Erythroblast (primary cell): ENCODE measurements at regions not wholly inside any gene's neighbourhood (a gene's known extent, or its start where the extent isn't known, plus 50 kb on each side); places are given as distances from the start of the nearest gene placed in this dataset.

Experiments used
- GATA1 ChIP-seq: IDR thresholded peaks from 2 replicates; pipeline ENCODE4 v1.6.1; 2011; ENCODE audit warnings: low read depth, mild to moderate bottlenecking, control low read depth, low read length, moderate library complexity
- POLR2A ChIP-seq: IDR thresholded peaks from 2 replicates; pipeline ENCODE4 v1.6.1; 2011; ENCODE audit warnings: mild to moderate bottlenecking, low read length

DNA sequence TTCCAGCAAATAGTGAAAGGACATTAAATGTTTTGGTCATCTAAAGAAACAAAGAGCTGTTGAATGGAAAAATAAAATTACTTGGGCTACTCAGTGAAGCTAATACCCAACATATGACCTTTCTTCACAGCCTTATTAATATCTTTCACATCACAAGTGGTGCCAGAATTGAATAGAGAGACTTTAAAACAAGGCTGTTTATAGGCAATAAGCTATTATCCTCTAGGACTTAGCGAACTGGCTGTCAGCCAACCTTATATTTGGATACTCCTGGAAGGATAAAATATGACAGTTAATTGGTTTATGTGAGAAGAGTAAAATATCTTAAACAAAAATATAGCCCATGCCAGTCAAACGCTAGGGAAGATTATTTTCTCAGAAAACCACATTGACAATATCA, 225.5 kb upstream of the BLID start:
- no peak for TF ChIP-seq POLR2A
- TF ChIP-seq GATA1: no peak
